Fibroblast of lung (primary cell): ENCODE measurements at regions not wholly inside any gene's neighbourhood (a gene's known extent, or its start where the extent isn't known, plus 50 kb on each side); places are given as distances from the start of the nearest gene placed in this dataset.

Source experiments
- DNase-seq, 2 donors: peaks; one replicate each; pipeline versions ENCODE4 v3.0.0 to v3.0.0-alpha.2; 2010; ENCODE audit warnings: low read depth in 2 of 2
- H2AFZ ChIP-seq: 2 replicates; pipeline ENCODE4 v1.5.1; 2012; ENCODE audit warnings: low read length, control low read depth, inconsistent platforms
- H3K27ac ChIP-seq: 2 replicates; pipeline ENCODE4 v1.5.1; 2011; ENCODE audit warnings: low read length, control low read depth; ENCODE audit not compliant: insufficient read depth
- H3K27me3 ChIP-seq: 2 replicates; pipeline ENCODE4 v1.5.1; 2011; ENCODE audit warnings: mild to moderate bottlenecking, low read length; ENCODE audit not compliant: control insufficient read depth, insufficient read depth
- H3K36me3 ChIP-seq: 2 replicates; pipeline ENCODE4 v1.5.1; 2011; ENCODE audit warnings: low read length; ENCODE audit not compliant: control insufficient read depth, insufficient read depth
- H3K4me1 ChIP-seq: 2 replicates; pipeline ENCODE4 v1.5.1; 2011; ENCODE audit warnings: low read length; ENCODE audit not compliant: control insufficient read depth, insufficient read depth; ENCODE audit errors: extremely low read depth
- H3K4me2 ChIP-seq: 2 replicates; pipeline ENCODE4 v1.5.1; 2011; ENCODE audit warnings: low read length, control low read depth; ENCODE audit not compliant: insufficient read depth; ENCODE audit errors: extremely low read depth
- H3K4me3 ChIP-seq, 4 experiments: fragments of 200-600 bp in 1 of 4; sonication (generic) in 1 of 4; replicated peaks in 1 of 4; 2 replicates each; pipeline ENCODE4 v1.5.1; 2011 to 2016; ENCODE audit warnings: low read length in 4 of 4, low read depth in 3 of 4, mild to moderate bottlenecking in 3 of 4, control low read depth in 2 of 4, inconsistent platforms in 1 of 4, mixed read lengths in 1 of 4; ENCODE audit not compliant: insufficient read depth in 1 of 4; ENCODE audit errors: control extremely low read depth in 1 of 4
- H3K79me2 ChIP-seq: 2 replicates; pipeline ENCODE4 v1.5.1; 2012; ENCODE audit warnings: mild to moderate bottlenecking, low read length, inconsistent platforms; ENCODE audit not compliant: control insufficient read depth, insufficient read depth
- H3K9ac ChIP-seq: 2 replicates; pipeline ENCODE4 v1.5.1; 2011; ENCODE audit warnings: mild to moderate bottlenecking, low read length, control low read depth; ENCODE audit not compliant: insufficient read depth
- H3K9me3 ChIP-seq: 2 replicates; pipeline ENCODE4 v1.5.1; 2012; ENCODE audit warnings: low read depth, low read length; ENCODE audit not compliant: control insufficient read depth, insufficient read depth
- H4K20me1 ChIP-seq: 2 replicates; pipeline ENCODE4 v1.5.1; 2011; ENCODE audit warnings: low read length; ENCODE audit not compliant: control insufficient read depth, insufficient read depth; ENCODE audit errors: extremely low read depth
- EZH2 ChIP-seq: IDR thresholded peaks from 2 replicates; pipeline ENCODE4 v1.5.1; 2012; ENCODE audit warnings: low read length, control low read depth, mild to moderate bottlenecking; ENCODE audit errors: missing control alignments
- TF ChIP-seq, protein P1 (sequence below), 2 donors: IDR thresholded peaks in 1 of 2; conservative IDR thresholded peaks in 1 of 2; 1 replicate in 1 of 2; 2 replicates in 1 of 2; pipeline ENCODE4 v1.5.1; 2011 to 2012; ENCODE audit warnings: low read length in 2 of 2, control low read depth in 1 of 2, inconsistent platforms in 1 of 2, low read depth in 1 of 2, mild to moderate bottlenecking in 1 of 2

DNA sequence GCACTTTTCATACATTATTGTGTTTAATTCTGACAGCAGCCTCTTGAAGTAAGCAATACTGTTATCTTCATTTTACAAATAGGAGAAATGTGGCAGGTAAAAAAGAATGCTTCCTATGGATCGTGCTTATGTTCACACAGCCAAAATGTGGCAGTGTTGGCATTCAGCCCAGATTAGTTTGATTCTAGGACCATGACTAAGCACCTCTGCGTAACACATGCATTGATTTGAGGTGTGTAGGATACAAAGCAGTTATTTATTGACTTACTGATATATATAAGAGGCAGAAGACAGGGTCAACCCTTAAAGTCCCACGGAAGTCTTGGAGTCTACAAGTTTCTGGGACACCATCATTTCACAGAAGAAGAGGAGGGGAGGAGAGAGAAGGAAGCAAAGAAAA is 1144.4 kb upstream of the GOT2 start:
- Histone ChIP-seq H3K9me3 (no peaks in the 10 kb centered on the region), H4K20me1 (no peaks in the 10 kb centered on the region), H3K27me3 (no peaks in the 10 kb centered on the region), H3K4me2 (no peak overlapping the region), H3K4me3 (no peak overlapping the region), H2AFZ (no peak overlapping the region), H3K9ac (no peak overlapping the region), H3K36me3 (no peaks in the 10 kb centered on the region), H3K27ac (no peak overlapping the region), H3K4me1 (no peaks in the 10 kb centered on the region), H3K79me2 (no peaks in the 10 kb centered on the region)
- DNase-seq = peak; percentile 75 to 92
- TF ChIP-seq, protein P1, sequence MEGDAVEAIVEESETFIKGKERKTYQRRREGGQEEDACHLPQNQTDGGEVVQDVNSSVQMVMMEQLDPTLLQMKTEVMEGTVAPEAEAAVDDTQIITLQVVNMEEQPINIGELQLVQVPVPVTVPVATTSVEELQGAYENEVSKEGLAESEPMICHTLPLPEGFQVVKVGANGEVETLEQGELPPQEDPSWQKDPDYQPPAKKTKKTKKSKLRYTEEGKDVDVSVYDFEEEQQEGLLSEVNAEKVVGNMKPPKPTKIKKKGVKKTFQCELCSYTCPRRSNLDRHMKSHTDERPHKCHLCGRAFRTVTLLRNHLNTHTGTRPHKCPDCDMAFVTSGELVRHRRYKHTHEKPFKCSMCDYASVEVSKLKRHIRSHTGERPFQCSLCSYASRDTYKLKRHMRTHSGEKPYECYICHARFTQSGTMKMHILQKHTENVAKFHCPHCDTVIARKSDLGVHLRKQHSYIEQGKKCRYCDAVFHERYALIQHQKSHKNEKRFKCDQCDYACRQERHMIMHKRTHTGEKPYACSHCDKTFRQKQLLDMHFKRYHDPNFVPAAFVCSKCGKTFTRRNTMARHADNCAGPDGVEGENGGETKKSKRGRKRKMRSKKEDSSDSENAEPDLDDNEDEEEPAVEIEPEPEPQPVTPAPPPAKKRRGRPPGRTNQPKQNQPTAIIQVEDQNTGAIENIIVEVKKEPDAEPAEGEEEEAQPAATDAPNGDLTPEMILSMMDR (conservative IDR thresholded peaks at IDR 0.05 in 1 of 2, IDR thresholded peaks at IDR 0.05 in 1 of 2; ENCODE audit: low read depth in 1 of 2, low read length in 2 of 2) = no peak
- TF ChIP-seq EZH2 = no peak

DNA sequence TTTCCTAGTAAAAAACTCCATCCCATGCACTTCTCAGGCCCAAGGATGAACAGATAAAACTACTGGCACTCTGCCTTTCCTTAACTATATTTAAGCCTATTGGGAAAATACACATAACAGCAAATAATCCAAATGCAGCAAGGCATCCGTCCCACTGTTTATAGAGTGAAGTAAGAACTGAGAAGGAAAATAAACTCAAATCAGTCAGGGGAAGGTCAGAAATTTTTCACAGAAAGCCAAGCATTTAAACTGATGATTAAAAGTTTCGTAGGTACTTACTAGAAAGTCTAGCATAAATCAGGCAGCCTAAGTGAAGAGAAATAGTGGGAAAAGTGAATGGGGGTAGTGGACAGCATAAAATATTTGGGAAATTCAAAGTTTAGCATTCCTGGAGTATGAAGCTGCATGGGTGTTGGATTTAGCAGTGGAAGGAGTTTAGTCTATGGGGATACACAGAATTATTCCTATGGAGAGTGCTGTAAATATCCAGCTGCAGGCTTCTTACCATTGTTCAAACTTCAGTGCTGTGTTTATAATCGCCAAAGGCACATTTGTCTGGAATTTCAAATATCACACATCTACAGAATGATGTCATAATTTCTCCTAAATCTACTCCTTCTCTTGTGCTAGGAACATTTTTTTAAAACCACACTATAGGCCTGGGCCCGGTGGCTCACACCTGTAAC is 1131.0 kb upstream of the GOT2 start:
- DNase-seq = peak in 1 of 2 donors; percentile 52
- no peaks in the 10 kb centered on the region for H3K27me3 ChIP-seq
- H3K9me3 ChIP-seq = no peaks in the 10 kb centered on the region
- H3K27ac ChIP-seq = no peak overlapping the region
- no peaks in the 10 kb centered on the region for H3K4me1 ChIP-seq
- no peak overlapping the region for H3K4me3 ChIP-seq
- no peak overlapping the region for H3K9ac ChIP-seq
- no peak for TF ChIP-seq EZH2
- TF ChIP-seq, protein P1 (conservative IDR thresholded peaks at IDR 0.05 in 1 of 2, IDR thresholded peaks at IDR 0.05 in 1 of 2; ENCODE audit: low read depth in 1 of 2, low read length in 2 of 2) = no peak
- H3K4me2 ChIP-seq = no peak overlapping the region
- H2AFZ ChIP-seq = no peak overlapping the region
- H3K79me2 ChIP-seq = no peaks in the 10 kb centered on the region
- no peaks in the 10 kb centered on the region for H4K20me1 ChIP-seq
- no peaks in the 10 kb centered on the region for H3K36me3 ChIP-seq

DNA sequence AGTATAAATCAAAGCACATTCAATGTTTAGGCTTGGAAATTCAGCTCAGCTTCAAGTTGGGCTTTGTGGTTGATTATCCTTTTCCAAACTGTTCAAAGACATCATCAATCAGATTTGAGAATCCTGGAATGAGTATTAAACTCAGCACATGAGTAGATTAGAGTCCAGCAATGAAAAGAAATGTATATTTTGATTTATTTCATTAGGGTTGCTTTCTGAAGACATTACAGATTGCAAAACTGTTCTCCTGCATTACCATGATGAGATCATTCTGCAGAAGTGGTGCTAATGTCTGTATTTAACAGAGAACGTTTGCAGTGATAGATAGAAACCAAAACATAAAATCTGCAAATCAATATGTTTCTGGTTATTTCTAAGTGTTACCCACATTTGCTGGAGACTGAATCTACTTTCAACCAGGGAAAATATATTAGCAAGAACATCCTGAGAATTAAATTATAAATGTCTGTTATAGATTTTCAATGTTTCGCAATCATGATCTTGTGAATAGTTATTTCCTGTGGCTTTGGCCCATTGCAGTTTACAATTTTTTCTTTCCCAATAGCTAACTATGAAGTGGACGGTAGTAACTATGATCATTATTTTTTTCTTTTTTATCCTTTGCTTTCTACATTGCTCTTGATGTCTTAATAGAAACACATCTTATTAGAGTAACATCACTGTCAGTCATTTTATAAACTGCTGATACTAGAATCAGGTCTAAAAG is 1125.7 kb upstream of the GOT2 start:
- Histone ChIP-seq H3K27me3 (no peaks in the 10 kb centered on the region), H3K9ac (no peak overlapping the region), H4K20me1 (no peaks in the 10 kb centered on the region), H3K9me3 (no peaks in the 10 kb centered on the region), H3K4me3 (no peak overlapping the region), H3K36me3 (no peaks in the 10 kb centered on the region), H2AFZ (no peak overlapping the region), H3K4me2 (no peak overlapping the region), H3K79me2 (no peaks in the 10 kb centered on the region), H3K27ac (no peak overlapping the region), H3K4me1 (no peaks in the 10 kb centered on the region)
- TF ChIP-seq, protein P1 (conservative IDR thresholded peaks at IDR 0.05 in 1 of 2, IDR thresholded peaks at IDR 0.05 in 1 of 2; ENCODE audit: low read depth in 1 of 2, low read length in 2 of 2) = no peak
- TF ChIP-seq EZH2 = no peak
- peak; percentile 64 to 75 for DNase-seq
